Stimulated activated CD8-positive, alpha-beta memory T cell treated with anti-CD3 and anti-CD28 coated beads, Interleukin-4, amount 100 ng/mL, for 24 hours (primary cell): ENCODE measurements at regions not wholly inside any gene's neighbourhood (a gene's known extent, or its start where the extent isn't known, plus 50 kb on each side); places are given as distances from the start of the nearest gene placed in this dataset.
A peak's percentile ranks its signal among the peaks of the same experiment; 100 is the strongest.
"Not testable (repeated sequence)": the region's sequence is repeated elsewhere in the genome, so short reads cannot be mapped to it uniquely, and the experiment has no call there.

Experiments
- DNase-seq: peaks from one replicate; pipeline ENCODE4 v3.0.0-alpha.2; 2020; ENCODE audit warnings: low read depth

DNA sequence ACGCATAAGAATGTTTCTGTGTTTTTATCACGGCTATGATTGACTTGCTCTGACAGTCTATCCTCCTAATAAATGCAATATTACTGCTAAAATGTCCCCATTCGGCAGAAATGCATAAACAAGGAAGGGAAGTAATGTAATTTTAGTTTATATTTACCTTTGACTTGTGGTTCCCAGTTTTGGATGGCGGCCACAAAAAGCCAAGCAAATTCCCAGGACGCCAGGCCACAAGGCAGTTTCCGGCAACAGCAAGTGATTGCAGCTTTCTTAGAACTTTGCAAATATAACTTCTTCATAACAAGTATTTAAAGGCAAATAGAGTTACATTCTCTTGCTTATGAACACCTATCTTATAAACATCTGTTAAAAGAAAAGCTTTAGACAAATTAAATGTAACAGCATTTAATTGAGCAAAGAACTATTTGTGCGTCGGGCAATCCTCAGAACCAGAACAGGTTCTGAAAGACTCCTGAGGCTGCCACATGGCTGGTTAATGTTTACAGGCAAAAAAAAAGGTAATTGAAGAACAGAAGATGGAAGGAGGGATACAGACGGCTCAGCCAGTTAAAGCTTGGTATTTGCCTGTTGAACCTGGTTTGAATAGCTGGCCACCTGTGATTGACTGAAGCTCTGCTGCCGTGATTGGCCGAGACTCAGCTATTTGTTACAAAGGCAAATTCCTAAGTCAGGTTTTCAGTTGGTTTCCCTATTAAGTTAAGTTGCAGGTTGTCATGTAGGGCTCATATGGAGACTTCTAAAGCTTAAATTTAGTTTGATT, 80.8 kb downstream of the C21orf91 start:
- no peak for DNase-seq

DNA sequence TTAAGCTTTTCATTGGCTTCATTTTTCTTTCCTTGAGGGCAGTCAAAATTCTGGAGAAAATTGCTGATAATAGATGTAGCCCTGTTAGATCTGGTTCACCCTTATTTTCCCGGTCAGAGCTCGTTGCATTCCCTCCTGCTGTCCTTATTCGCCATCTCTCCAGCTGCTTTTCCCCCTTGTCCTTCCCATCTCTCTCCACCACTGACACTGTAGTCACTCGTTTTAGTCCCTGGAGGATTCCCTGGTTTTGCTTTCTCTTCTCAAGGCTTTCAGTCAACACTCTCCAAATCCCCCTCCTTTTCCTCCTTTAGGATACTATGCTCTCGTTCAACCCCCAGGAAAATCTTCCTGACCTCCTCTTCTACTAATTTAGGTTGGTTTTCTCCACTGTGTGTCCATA, 83.1 kb downstream of the C21orf91 start:
- DNase-seq: no peak

DNA sequence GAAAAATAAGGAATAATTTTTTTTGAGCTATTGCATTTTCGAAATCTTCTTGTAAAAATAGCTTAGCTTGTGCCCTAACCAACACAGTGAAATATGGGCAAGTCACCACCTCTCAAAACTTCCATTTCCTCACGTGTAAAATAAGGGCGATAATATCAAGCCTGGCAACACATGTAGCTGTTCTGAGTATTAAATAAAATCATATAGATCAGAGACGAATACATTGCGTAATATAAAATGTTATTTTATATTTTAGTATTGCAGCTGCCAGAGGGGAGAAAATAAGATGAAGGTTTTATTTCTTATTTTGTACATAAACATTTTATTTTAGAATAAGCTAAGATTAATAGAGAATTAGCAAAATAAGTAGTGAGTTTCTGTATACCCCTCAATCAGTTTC, 85.9 kb downstream of the C21orf91 start:
- no peak for DNase-seq

DNA sequence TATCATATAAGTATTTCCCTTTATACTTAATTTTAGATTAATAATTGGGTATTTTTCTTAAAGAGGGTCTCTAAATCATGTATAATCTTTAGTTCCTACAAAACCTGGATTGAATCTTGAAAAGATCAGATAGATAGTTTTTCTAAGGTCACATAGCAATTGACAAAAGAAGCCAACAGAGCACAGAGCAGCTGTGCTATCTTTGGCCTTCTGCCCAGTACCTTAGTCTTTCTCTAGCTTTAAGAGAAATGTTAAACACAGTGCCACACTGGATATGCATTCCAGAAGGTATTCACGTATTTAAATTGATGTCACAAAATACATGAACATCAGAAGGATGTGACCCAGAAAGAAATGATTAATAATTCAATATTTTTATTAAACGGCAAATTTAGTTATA, 86.8 kb downstream of the C21orf91 start:
- no peak for DNase-seq

DNA sequence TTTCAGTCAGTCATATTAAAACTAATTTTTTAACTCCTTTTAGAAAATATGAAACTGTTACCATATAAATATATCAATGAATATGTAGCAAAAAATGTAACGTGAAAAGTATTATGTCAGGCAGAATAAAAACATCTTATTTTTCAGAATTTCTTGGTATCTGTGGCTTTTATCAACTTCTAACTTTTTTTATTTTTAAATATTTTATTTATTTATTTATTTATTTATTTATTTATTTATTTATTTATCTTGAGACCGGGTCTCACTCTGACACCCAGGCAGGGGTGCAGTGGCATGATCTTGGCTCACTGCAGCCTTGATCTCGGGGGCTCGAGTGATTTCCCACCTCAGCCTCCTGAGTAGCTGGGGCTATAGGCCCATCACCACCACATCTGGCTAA, 87.6 kb downstream of the C21orf91 start:
- DNase-seq: no peak

DNA sequence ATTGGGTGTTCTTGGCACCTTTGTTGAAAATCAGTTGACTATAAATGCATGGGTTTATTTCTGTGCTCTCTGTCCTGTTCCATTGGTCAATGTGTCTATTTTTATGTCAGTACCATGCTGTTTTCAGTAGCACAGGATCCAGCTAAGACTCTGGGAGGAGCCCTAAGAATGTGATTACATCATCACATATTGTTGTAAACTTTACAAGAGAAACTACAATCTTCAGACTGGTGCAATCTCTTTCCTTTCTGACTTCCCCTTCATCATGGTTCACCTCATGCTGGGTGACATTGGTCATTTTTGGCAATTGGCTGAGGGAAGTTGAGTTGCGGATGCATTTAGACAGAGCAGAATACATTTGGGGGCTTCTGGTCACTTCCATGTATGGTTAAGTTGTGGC, 88.4 kb downstream of the C21orf91 start:
- no peak for DNase-seq

DNA sequence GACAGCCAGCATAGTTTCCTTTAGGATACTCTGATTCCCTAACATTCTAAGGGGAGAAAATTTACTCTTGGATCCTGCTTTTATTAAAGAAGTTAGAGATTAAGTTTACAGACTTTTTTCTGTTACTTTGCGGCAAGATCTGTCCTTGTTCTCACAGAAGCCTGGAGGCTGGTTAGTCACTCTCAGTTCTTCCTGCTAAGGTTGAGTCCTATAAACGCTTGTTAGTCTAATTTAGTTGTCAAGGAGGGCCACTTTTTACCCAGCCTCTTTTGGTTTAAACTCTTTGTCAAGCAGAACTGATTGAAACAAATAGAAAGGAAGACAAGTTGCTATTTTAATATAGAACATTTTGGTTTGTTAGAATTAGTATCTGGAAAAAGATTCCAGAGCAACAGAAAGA, 89.7 kb downstream of the C21orf91 start:
- DNase-seq: no peak

DNA sequence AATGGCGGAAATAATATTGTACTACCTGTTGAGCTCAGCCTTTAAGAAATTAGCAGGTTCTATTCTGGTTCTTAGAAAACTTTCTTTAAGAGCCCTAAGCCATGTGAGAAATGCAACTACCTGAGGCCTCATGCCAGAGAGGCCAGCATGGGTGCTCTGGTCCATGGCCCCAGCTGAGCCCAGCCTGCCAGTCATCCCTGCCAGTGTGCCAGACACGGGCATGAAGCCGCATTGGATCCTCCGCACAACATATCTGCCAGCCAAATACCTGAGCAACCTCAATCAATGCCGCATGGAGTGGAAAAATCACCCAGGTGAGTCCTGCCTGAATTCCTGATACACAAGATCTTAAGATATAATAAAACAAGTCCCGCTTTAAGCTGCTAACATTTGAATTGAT, 91.8 kb downstream of the C21orf91 start:
- no peak for DNase-seq

DNA sequence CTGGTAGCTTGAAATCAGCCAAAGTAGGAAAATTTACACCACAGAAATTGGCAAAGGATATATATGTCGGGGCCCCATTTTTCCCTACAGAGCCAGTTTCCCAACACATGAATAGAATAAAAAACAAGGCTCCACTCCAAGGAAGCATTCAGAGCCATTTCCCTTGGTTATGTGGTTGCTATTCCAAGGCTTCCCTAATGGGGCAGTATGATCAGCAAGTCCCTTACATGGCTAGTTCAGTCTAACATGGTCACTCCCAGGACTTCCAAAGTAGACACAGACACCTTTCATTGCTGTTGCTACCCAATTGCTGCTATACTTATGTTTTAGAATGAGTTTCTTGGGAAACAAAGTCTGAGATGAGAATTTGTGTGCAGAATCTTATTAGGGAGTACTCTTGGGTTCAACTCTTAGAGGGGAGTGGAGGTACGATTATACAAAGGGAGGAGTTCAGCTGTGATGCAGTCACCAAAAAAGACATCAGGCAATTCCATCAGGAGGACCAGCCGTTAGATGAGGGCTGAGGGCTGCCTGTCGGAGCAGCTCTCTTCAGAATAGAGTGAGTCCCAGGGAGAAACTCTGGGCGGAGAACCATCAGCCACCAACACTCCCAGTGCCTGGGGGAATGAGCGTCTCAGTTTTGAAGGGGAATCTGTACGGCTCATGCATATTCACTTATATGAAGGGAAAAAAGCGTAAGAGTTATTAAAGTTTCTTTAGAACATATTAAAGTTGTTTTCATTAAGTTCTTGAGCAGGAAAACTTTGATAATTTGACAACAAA, 92.9 kb downstream of the C21orf91 start:
- DNase-seq: no peak

DNA sequence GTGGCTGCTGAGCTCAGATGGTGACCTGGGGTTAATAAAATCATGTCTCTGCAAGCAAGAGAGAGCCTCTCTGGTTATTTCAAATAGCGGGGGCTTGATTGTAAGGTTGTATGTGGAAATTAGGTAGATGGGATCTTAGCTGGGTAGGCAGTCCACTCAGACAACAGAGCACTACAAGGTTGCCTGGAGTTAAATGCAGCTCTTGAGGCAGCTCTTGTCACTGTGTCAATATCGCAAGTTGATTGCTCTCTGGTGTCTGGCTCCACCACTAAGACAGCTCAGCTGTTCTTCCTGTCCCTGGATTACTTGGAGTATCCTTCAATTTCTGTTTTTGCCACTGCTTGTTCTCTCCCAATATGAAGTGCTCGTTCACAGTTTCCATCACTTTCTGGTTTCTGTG, 93.8 kb downstream of the C21orf91 start:
- DNase-seq: no peak

DNA sequence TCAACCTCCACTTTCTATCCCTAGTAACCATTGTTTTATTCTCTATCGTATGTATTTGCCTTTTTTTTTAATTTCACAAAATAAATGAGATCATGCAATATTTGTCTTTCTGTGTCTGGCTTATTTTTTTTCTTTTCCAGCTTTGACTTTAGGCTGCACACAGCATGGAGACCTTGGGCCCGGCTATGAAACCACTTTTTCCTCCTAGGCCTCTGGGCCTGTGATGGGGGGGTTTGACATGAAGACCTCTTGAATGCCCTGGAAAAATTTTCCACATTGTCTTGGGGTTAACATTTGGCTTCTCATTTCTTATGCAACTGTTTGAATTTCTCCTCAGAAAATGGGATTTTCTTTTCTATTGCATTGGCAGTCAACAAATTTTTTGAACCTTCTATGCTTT, 100.2 kb upstream of the BTG3 start:
- no peak for DNase-seq

DNA sequence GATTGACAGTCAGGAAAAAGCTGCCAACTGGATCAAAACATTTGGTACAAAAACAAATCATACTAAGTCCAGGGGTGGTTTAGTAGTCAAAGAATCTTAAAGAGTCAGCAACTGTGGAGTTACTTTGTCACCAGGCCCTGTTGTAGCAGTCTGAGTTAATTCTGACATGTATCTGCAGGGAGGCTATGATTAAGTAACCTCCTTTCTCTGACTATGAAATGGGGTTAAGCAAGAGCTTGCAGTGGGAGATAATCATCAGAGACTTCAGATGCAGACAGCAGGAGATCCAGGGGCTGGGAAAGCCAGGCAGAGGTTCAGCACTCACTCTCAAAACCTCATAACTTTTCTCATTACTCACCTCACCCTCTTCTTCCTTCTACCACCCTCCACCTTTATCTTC, 99.2 kb upstream of the BTG3 start:
- DNase-seq: no peak

DNA sequence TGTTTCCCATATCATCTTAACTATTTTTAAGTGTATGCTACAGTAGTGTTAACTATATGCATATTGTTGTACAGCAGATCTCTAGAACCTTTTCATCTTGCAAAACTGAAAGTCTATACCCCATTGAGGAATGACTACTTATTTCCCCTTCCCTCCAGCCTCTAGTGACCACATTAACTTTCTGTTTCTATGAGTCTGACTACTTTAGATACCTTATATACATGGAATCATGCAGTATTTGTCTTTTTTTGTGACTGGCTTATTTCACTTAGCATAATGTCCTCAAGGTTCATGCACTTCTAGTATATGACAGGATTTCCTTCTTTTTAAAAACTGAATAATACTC, 96.5 kb upstream of the BTG3 start:
- no peak for DNase-seq

DNA sequence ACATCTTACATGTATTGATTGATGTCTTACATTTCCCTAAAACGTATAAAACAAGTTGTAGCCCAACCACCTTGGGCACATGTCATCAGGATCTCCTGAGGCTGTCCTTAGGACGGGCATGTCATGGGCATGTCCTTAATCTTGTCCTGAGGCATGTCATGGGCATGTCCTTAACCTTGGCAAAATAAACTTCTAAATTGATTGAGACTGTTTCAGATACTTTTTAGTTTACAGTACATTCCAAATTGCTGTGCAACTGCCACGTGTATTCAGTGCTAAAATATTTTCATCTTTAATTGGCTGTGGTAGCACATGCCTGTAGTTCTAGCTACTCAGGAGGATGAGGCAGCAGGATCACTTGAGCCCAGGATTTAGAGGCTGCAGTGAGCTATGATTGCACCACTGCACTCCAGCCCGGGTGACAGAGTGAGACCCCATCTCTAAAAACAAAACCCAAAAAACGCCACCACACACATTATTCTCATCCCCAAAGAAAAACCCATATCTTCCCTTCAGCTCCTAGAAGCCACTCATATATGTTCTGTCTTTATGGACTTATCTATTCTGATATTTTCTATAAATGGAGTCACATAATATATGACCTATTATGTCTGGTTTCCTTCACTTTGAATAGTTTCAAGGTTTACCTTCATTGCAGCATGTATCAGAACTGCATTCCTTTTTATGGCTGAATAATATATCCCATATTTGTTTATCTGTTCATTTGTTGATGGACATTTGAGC, 96.0 kb upstream of the BTG3 start:
- DNase-seq: no peak

DNA sequence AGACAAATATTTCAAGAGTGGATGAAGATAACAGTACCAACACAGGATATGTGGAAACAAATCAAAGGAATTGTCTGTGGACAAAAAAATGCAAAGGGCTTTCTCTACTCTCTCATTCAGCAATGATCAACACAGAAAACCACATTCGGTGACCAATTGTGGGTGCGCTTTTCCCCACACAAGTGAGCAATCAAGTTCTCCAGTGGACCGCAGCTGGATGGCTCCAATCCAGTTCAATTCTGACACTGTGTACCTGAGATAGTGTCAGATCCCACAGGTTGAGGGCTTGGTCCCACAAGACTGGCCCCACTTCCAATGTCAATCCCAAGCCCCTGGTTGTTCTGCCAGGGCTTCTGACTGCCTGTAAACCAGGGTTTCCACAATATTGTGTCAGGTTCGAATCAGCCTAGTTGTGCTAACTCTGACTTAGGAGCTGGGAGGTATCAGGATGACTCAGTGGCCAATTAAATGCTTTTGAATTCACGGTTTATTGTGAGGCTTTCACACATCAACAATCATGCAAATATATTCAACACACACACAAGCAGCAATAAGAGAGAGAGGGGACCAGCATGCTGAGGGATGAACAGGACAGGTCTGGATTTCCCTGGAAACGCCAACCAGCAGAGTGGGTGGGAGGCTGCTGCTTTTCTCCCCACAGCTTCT, 87.0 kb upstream of the BTG3 start:
- no peak for DNase-seq

DNA sequence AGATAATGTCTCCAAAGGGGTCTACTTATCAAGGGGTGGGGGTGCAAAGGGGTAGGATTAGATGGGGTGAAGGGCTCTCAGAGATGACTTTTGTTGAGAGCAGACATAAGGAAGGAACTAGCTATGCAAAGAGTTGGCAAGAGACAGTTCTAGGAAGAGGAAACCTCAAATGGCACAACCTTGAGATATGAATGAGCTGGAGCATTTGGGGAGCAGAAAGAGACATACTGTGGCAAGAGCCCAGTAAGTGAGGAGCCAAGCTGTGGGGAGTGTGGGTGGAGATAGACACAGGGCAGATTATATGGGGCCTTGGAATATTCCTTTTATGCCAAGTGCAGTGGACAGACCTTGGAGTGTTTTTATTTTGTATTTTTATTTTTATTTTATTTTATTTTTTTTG, 84.8 kb upstream of the BTG3 start:
- DNase-seq: no peak

DNA sequence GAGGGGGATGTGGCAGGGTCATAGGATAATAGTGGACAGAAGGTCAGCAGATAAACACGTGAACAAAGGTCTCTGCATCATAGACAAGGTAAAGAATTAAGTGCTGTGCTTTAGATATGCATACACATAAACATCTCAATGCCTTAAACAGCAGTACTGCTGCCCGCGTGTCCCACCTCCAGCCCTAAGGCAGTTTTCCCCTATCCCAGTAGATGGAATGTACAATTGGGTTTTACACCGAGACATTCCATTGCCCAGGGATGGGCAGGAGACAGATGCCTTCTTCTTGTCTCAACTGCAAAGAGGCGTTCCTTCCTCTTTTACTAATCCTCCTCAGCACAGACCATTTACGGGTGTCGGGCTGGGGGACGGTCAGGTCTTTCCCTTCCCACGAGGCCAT, 81.7 kb upstream of the BTG3 start:
- not testable (repeated sequence) for DNase-seq

DNA sequence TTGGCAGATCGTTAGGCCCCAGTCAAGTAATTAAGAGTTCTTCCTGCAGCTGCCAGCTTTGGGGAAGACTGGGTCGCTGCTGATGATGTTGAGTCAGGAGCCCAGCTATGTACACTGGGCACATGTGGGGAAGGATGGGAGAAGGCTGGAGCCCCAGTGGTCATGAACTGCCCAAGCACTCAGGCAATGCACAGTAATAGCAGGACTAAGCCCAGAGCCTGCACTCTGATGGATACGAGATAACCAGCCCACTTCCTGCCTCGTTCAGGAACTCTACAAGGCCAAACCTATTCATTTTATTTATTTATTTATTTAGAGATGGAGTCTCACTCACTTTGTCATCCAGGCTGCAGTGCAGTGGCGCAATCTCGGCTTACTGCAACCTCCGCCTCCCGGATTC, 81.1 kb upstream of the BTG3 start:
- no peak for DNase-seq

DNA sequence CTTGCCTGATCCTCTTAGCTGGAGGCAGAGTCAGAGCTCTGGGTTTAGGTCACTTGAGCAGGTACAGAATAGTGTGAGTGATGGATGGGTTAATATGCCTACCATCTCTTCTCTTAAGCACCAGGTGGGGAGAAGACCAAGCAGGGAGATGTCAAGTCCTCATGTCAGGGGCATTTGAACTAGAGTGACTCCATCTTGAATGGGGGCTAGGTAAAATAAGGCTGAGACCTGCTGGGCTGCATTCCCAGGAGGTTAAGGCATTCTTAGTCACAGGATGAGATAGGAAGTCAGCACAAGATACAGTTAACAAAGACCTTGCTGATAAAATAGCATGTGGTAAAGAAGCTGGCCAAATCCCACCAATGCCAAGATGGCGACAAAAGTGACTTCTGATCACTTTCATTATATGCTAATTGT, 77.4 kb upstream of the BTG3 start:
- DNase-seq: no peak

DNA sequence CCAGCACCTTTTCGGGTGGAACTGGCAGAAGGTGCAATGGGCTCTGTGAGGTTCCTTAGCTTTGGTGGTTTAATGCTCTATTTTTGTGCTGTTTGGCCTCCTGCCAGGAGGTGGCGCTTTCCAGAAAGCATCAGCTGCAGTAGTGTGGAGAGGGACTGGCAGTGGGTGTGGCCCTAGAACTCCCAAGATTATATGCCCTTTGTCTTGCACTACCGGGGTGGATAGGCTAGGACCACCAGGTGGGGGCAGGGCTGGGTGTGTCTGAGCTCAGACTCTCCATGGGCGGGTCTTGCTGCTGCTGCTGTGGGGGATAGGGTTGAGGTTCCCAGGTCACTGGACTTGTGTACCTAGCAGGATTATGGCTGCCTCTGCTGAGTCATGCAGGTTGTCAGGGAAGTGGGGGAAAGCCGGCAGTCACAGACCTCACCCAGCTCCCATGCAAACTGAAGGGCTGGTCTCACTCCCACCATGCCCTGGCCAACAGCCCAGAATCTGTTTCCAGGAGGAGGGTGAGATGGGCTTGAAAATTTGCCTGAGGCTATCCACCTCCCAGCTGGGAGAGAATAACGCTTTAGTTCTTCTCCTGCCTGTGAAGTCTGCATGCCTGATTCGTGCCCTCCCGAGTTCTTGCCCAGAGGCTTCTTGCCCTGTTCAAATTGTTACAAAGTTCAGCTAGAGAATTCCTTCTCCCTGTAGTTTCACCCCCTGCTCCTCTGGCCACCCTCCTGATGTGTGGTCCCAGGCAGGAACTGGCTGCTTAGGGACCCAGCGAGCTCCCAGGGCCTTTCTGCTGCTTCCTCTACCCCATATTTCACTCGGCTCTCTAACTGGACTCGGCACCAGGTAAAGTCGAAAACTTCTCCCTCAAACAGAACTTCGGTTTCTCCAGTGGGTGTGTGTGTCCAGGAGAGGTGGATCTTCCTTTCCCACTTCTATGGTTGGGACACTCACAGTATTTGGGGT, 76.5 kb upstream of the BTG3 start:
- peak; percentile 27 for DNase-seq

DNA sequence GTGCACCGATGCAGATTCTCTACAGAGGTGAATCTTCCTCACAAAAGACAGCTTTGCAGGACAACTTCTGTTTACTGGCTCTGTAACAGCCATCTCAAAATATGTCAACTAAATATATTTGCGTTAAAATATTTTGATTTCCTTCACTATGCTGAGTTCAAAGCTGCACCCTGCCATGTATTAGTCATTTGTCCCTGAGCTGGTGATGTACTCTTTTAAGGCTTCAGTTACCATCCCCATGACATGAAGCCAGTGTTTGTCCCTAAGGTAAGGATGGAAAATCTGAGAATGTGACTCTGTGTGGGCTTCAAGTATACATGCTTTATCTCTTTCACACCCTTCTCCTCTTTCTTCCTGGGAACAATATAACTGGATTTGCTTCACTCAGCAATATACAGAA, 70.2 kb upstream of the BTG3 start:
- DNase-seq: no peak
